Astrocyte (in vitro differentiated cells and primary cell): ENCODE measurements at regions not wholly inside any gene's neighbourhood (a gene's known extent, or its start where the extent isn't known, plus 50 kb on each side); places are given as distances from the start of the nearest gene placed in this dataset.

Experiments used
- DNase-seq: peaks from one replicate; pipeline ENCODE4 v3.0.0-alpha.2; 2010; ENCODE audit warnings: low read depth
- FAIRE-seq: peaks from 2 replicates; lab custom pipeline; 2011; peaks lifted over from hg19 to GRCh38; lab: Jason Lieb, UNC
- H2AFZ ChIP-seq: 2 replicates; pipeline ENCODE4 v1.6.0; 2012; ENCODE audit warnings: low read depth, low read length, inconsistent platforms
- H3K27ac ChIP-seq: 2 replicates; pipeline ENCODE4 v1.5.1; 2011; ENCODE audit warnings: low read depth, low read length, inconsistent platforms
- H3K27me3 ChIP-seq: 2 replicates; pipeline ENCODE4 v1.6.0; 2011; ENCODE audit warnings: low read length, inconsistent platforms; ENCODE audit not compliant: insufficient read depth
- H3K36me3 ChIP-seq: 2 replicates; pipeline ENCODE4 v1.5.1; 2011; ENCODE audit warnings: low read length, inconsistent platforms; ENCODE audit not compliant: insufficient read depth
- H3K4me1 ChIP-seq: 2 replicates; pipeline ENCODE4 v1.5.1; 2011; ENCODE audit warnings: low read length, inconsistent platforms; ENCODE audit not compliant: insufficient read depth
- H3K4me2 ChIP-seq: 2 replicates; pipeline ENCODE4 v1.6.0; 2012; ENCODE audit warnings: low read length, inconsistent platforms
- H3K4me3 ChIP-seq: 2 replicates; pipeline ENCODE4 v1.5.1; 2011; ENCODE audit warnings: low read depth, mild to moderate bottlenecking, low read length, inconsistent platforms; ENCODE audit not compliant: insufficient read depth
- H3K79me2 ChIP-seq: 2 replicates; pipeline ENCODE4 v1.6.0; 2012; ENCODE audit warnings: mild to moderate bottlenecking, low read length, inconsistent platforms; ENCODE audit not compliant: insufficient read depth
- H3K9ac ChIP-seq: 2 replicates; pipeline ENCODE4 v1.6.0; 2012; ENCODE audit warnings: mild to moderate bottlenecking, low read length, inconsistent platforms
- H3K9me3 ChIP-seq: 2 replicates; pipeline ENCODE4 v1.5.1; 2012; ENCODE audit warnings: low read depth, mild to moderate bottlenecking, low read length, inconsistent platforms; ENCODE audit not compliant: insufficient read depth
- H4K20me1 ChIP-seq: 2 replicates; pipeline ENCODE4 v1.6.0; 2012; ENCODE audit warnings: low read length, inconsistent platforms; ENCODE audit not compliant: insufficient read depth
- H3K27ac Mint-ChIP-seq: one replicate; pipeline ENCODE4 v1.8.0; 2021; ENCODE audit warnings: mild to moderate bottlenecking, mixed read lengths; ENCODE audit not compliant: unreplicated experiment
- H3K27me3 Mint-ChIP-seq: one replicate; pipeline ENCODE4 v1.8.0; 2021; ENCODE audit warnings: low read depth, mixed read lengths; ENCODE audit not compliant: unreplicated experiment
- H3K36me3 Mint-ChIP-seq: one replicate; pipeline ENCODE4 v1.8.0; 2021; ENCODE audit warnings: low read depth, mixed read lengths; ENCODE audit not compliant: unreplicated experiment
- H3K4me1 Mint-ChIP-seq: one replicate; pipeline ENCODE4 v1.8.0; 2021; ENCODE audit warnings: low read depth, mixed read lengths; ENCODE audit not compliant: unreplicated experiment
- H3K4me3 Mint-ChIP-seq: one replicate; pipeline ENCODE4 v1.8.0; 2021; ENCODE audit warnings: mild to moderate bottlenecking, moderate library complexity, mixed read lengths; ENCODE audit not compliant: unreplicated experiment
- H3K9me3 Mint-ChIP-seq: one replicate; pipeline ENCODE4 v1.8.0; 2021; ENCODE audit warnings: mild to moderate bottlenecking, mixed read lengths; ENCODE audit not compliant: unreplicated experiment
- CTCF ChIP-seq: IDR thresholded peaks from 2 replicates; pipeline ENCODE4 v1.5.1; 2011; ENCODE audit warnings: low read depth, mild to moderate bottlenecking, inconsistent platforms, low read length, moderate library complexity; ENCODE audit not compliant: insufficient read depth
- EZH2 ChIP-seq: IDR thresholded peaks from 2 replicates; pipeline ENCODE4 v1.6.1; 2012; ENCODE audit warnings: mild to moderate bottlenecking, low read length, inconsistent platforms; ENCODE audit not compliant: insufficient read depth

GRCh38 chr2:105952131-105952530 lies 207.4 kb downstream of the NCK2 start:
- no peaks in the 10 kb centered on the region for H3K9me3 ChIP-seq
- H3K79me2 ChIP-seq: no peaks in the 10 kb centered on the region
- no peaks in the 10 kb centered on the region for H3K4me1 ChIP-seq
- H3K9ac ChIP-seq: no peak overlapping the region
- Mint-ChIP-seq H3K4me3 (no peak overlapping the region), H3K9me3 (peaks cover 12% of the 10 kb centered on the region), H3K36me3 (no peaks in the 10 kb centered on the region), H3K4me1 (peaks cover 6% of the 10 kb centered on the region), H3K27me3 (peaks cover 33% of the 10 kb centered on the region), H3K27ac (no peak overlapping the region)
- no peak overlapping the region for H3K4me3 ChIP-seq
- TF ChIP-seq CTCF (no peak), EZH2 (no peak)
- FAIRE-seq (no peak), DNase-seq (no peak)
- H4K20me1 ChIP-seq: no peaks in the 10 kb centered on the region
- no peak overlapping the region for H2AFZ ChIP-seq
- no peaks in the 10 kb centered on the region for H3K27me3 ChIP-seq
- H3K4me2 ChIP-seq: no peak overlapping the region
- no peak overlapping the region for H3K27ac ChIP-seq
- H3K36me3 ChIP-seq: no peaks in the 10 kb centered on the region

- no peaks in the 10 kb centered on the region for H4K20me1 ChIP-seq
- Mint-ChIP-seq H3K27ac (no peak overlapping the region), H3K4me3 (no peak overlapping the region), H3K27me3 (peaks cover 33% of the 10 kb centered on the region), H3K36me3 (no peaks in the 10 kb centered on the region), H3K4me1 (peaks cover 6% of the 10 kb centered on the region), H3K9me3 (peaks cover 12% of the 10 kb centered on the region)
- TF ChIP-seq EZH2 (no peak), CTCF (no peak)
- H3K4me2 ChIP-seq: no peak overlapping the region
- no peak overlapping the region for H3K4me3 ChIP-seq
- no peak for FAIRE-seq
- H3K4me1 ChIP-seq: no peaks in the 10 kb centered on the region
- H3K9me3 ChIP-seq: no peaks in the 10 kb centered on the region
- no peak overlapping the region for H3K9ac ChIP-seq
- H3K79me2 ChIP-seq: no peaks in the 10 kb centered on the region
- H3K36me3 ChIP-seq: no peaks in the 10 kb centered on the region
- H3K27me3 ChIP-seq: no peaks in the 10 kb centered on the region
- no peak overlapping the region for H2AFZ ChIP-seq
- H3K27ac ChIP-seq: no peak overlapping the region
- DNase-seq: no peak
These were observed 206.6 kb downstream of the NCK2 start for GRCh38 chr2:105951384-105951694.

GRCh38 chr2:105950521-105951383 lies 206.0 kb downstream of the NCK2 start:
- Histone ChIP-seq H3K9me3 (no peaks in the 10 kb centered on the region), H3K79me2 (no peaks in the 10 kb centered on the region), H3K36me3 (no peaks in the 10 kb centered on the region), H3K9ac (no peak overlapping the region), H4K20me1 (no peaks in the 10 kb centered on the region), H3K4me2 (no peak overlapping the region), H3K27me3 (no peaks in the 10 kb centered on the region), H3K4me3 (no peak overlapping the region), H3K27ac (no peak overlapping the region), H2AFZ (no peak overlapping the region), H3K4me1 (no peaks in the 10 kb centered on the region)
- no peak for TF ChIP-seq EZH2
- no peak for TF ChIP-seq CTCF
- no peak for DNase-seq
- Mint-ChIP-seq H3K4me3 (no peak overlapping the region), H3K27ac (no peak overlapping the region), H3K4me1 (peaks cover 6% of the 10 kb centered on the region), H3K36me3 (no peaks in the 10 kb centered on the region), H3K27me3 (peaks cover 33% of the 10 kb centered on the region), H3K9me3 (peaks cover 12% of the 10 kb centered on the region)
- no peak for FAIRE-seq
